Endothelial cell of umbilical vein (primary cell): ENCODE measurements at regions not wholly inside any gene's neighbourhood (a gene's known extent, or its start where the extent isn't known, plus 50 kb on each side); places are given as distances from the start of the nearest gene placed in this dataset.
A peak's percentile ranks its signal among the peaks of the same experiment; 100 is the strongest.

Experiments used
- BruUV-seq: library from RNA; stranded (reverse); fragments of 400-500 nt; replicated peaks from 2 replicates; lab custom pipeline; 2021; lab: Mats Ljungman, UMichigan
- CTCF ChIA-PET: fragments of 300-600, 350-600 bp; sonication (Branson Sonifier 250); formaldehyde crosslinking; loops from one replicate; lab custom pipeline; 2021; ENCODE audit warnings: antibody characterized with exemption, inconsistent platforms; lab: Charles Lee
- POLR2A ChIA-PET: fragments of 300-600, 350-600 bp; sonication (Branson Sonifier 250); formaldehyde crosslinking; loops from one replicate; lab custom pipeline; 2021; ENCODE audit warnings: antibody characterized with exemption, inconsistent platforms; lab: Charles Lee
- DNase-seq: peaks from one replicate; pipeline ENCODE4 v3.0.0-alpha.2; 2011; ENCODE audit warnings: low read depth, low spot score
- FAIRE-seq: peaks from 2 replicates; lab custom pipeline; 2011; peaks lifted over from hg19 to GRCh38; lab: Jason Lieb, UNC
- H2AFZ ChIP-seq: 2 replicates; pipeline ENCODE4 v1.6.0; 2012; ENCODE audit warnings: low read depth, low read length, control low read depth, inconsistent platforms
- H3K27ac ChIP-seq: 2 replicates; pipeline ENCODE4 v1.5.1; 2011; ENCODE audit warnings: low read depth, mild to moderate bottlenecking, control low read depth, low read length, moderate library complexity; ENCODE audit not compliant: insufficient read depth
- H3K27me3 ChIP-seq, 2 experiments: 2 replicates each; pipeline versions ENCODE4 v1.6.0 to v1.6.1; 2011; ENCODE audit warnings: low read length in 2 of 2, mixed read lengths in 1 of 2; ENCODE audit not compliant: control insufficient read depth in 2 of 2, insufficient read depth in 2 of 2
- H3K36me3 ChIP-seq, 2 experiments: 2 replicates in 1 of 2; 3 replicates in 1 of 2; pipeline ENCODE4 v1.5.1; 2011; ENCODE audit warnings: low read length in 2 of 2, mild to moderate bottlenecking in 1 of 2, moderate library complexity in 1 of 2; ENCODE audit not compliant: control insufficient read depth in 2 of 2, insufficient read depth in 2 of 2; ENCODE audit errors: extremely low read depth in 1 of 2
- H3K4me1 ChIP-seq: 3 replicates; pipeline ENCODE4 v1.5.1; 2011; ENCODE audit warnings: mild to moderate bottlenecking, low read length; ENCODE audit not compliant: control insufficient read depth, insufficient read depth; ENCODE audit errors: extremely low read depth
- H3K4me2 ChIP-seq: 2 replicates; pipeline ENCODE4 v1.6.1; 2011; ENCODE audit warnings: low read length, control low read depth, mixed read lengths; ENCODE audit not compliant: insufficient read depth
- H3K4me3 ChIP-seq, 3 experiments: fragments of 200-600 bp in 1 of 3; sonication (generic), shearing (Covaris generic) in 1 of 3; replicated peaks in 1 of 3; 2 replicates each; pipeline ENCODE4 v1.5.1; 2011 to 2016; ENCODE audit warnings: control low read depth in 3 of 3, low read length in 3 of 3, mild to moderate bottlenecking in 2 of 3, inconsistent platforms in 1 of 3, low read depth in 1 of 3, moderate library complexity in 1 of 3; ENCODE audit not compliant: insufficient read depth in 1 of 3
- H3K79me2 ChIP-seq: 2 replicates; pipeline ENCODE4 v1.6.0; 2012; ENCODE audit warnings: low read length, inconsistent platforms; ENCODE audit not compliant: control insufficient read depth, insufficient read depth
- H3K9ac ChIP-seq: replicated peaks from 2 replicates; pipeline ENCODE3; 2011; ENCODE audit warnings: low read length, control low read depth; ENCODE audit not compliant: insufficient read depth; ENCODE audit errors: extremely low read depth
- H3K9me1 ChIP-seq: replicated peaks from 3 replicates; pipeline ENCODE4 v1.6.0; 2011; ENCODE audit warnings: mild to moderate bottlenecking, low read length; ENCODE audit not compliant: control insufficient read depth, insufficient read depth; ENCODE audit errors: extremely low read depth
- H3K9me3 ChIP-seq: replicated peaks from 2 replicates; pipeline ENCODE4 v1.5.1; 2012; ENCODE audit warnings: low read length, inconsistent platforms; ENCODE audit not compliant: control insufficient read depth, insufficient read depth
- H4K20me1 ChIP-seq: replicated peaks from 2 replicates; pipeline ENCODE3; 2011; ENCODE audit warnings: mild to moderate bottlenecking, low read length; ENCODE audit not compliant: control insufficient read depth, insufficient read depth; ENCODE audit errors: extremely low read depth
- FOS ChIP-seq: IDR thresholded peaks from 2 replicates; pipeline ENCODE4 v1.6.1; 2011; ENCODE audit warnings: mild to moderate bottlenecking, low read length, moderate library complexity, borderline replicate concordance; ENCODE audit not compliant: insufficient read depth
- GATA2 ChIP-seq: IDR thresholded peaks from 2 replicates; pipeline ENCODE4 v1.7.0; 2011; ENCODE audit warnings: low read depth, mild to moderate bottlenecking, moderate library complexity, mixed read lengths, low read length; ENCODE audit not compliant: insufficient read length, insufficient read depth
- JUN ChIP-seq: IDR thresholded peaks from 2 replicates; pipeline ENCODE4 v1.6.1; 2011; ENCODE audit warnings: borderline replicate concordance, low read depth; ENCODE audit not compliant: insufficient read length, insufficient read depth
- MYC ChIP-seq: IDR thresholded peaks from one replicate; pipeline ENCODE4 v1.6.1; 2011; ENCODE audit warnings: mild to moderate bottlenecking, low read depth, low read length
- POLR2AphosphoS5 ChIP-seq: IDR thresholded peaks from 2 replicates; pipeline ENCODE4 v1.6.1; 2012; ENCODE audit warnings: low read depth, mild to moderate bottlenecking, control low read depth, low read length, moderate library complexity; ENCODE audit not compliant: insufficient read depth
- dilution Hi-C: fragments of 300-500 bp; cut with MboI; formaldehyde crosslinking; loops from one replicate; pipeline ENCODE4 v1.15.0; 2019; ENCODE audit warnings: low sequenced_read_pairs; ENCODE audit not compliant: extremely low pct_ligation_motif_present
- intact Hi-C: fragments of 100-400 bp; cut with micrococcal nuclease; formaldehyde crosslinking; loops from one replicate; pipeline ENCODE4 v1.10.0; 2022
- TF ChIP-seq, protein P1 (sequence below), 2 donors: IDR thresholded peaks; 1 replicate in 1 of 2; 2 replicates in 1 of 2; pipeline ENCODE4 v1.5.1; 2011; ENCODE audit warnings: low read length in 2 of 2, mild to moderate bottlenecking in 2 of 2, moderate library complexity in 2 of 2, control low read depth in 1 of 2, inconsistent platforms in 1 of 2, low read depth in 1 of 2; ENCODE audit not compliant: insufficient read depth in 1 of 2; ENCODE audit errors: extremely low read depth in 1 of 2
- TF ChIP-seq, protein P2 (sequence below): IDR thresholded peaks from 2 replicates; pipeline ENCODE4 v1.6.1; 2011; ENCODE audit not compliant: insufficient read depth, insufficient read length

DNA sequence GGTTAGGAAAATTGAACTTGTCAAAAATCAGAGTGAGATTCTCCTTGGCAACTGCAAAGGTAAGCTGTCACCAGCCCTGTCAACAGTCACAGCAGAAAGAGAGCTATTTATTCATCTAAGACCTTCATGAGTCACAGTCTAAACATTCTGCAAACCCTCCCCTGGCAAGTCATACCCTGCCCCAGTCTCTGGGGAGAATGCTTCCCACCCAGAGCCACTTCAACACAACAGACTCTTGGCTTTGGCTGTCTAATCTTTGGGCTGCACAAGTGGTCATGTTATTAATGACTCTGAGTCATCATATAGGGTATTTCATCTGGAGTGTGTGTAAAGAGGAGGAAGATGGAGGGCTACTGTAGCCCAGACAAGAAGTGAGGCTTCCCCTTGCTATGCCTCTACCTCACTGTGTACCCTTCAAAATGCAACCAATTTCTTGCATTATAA, 153.4 kb downstream of the CCDC34 start:
- DNase-seq (peak; percentile 64), FAIRE-seq (no peak)
- H2AFZ ChIP-seq: no peak overlapping the region
- H3K4me3 ChIP-seq: no peak overlapping the region
- TF ChIP-seq, protein P1, sequence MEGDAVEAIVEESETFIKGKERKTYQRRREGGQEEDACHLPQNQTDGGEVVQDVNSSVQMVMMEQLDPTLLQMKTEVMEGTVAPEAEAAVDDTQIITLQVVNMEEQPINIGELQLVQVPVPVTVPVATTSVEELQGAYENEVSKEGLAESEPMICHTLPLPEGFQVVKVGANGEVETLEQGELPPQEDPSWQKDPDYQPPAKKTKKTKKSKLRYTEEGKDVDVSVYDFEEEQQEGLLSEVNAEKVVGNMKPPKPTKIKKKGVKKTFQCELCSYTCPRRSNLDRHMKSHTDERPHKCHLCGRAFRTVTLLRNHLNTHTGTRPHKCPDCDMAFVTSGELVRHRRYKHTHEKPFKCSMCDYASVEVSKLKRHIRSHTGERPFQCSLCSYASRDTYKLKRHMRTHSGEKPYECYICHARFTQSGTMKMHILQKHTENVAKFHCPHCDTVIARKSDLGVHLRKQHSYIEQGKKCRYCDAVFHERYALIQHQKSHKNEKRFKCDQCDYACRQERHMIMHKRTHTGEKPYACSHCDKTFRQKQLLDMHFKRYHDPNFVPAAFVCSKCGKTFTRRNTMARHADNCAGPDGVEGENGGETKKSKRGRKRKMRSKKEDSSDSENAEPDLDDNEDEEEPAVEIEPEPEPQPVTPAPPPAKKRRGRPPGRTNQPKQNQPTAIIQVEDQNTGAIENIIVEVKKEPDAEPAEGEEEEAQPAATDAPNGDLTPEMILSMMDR (IDR thresholded peaks at IDR 0.05; ENCODE audit: extremely low read depth in 1 of 2, insufficient read depth in 1 of 2, low read depth in 1 of 2, low read length in 2 of 2): no peak
- TF ChIP-seq FOS (peak; percentile 88), POLR2AphosphoS5 (no peak), GATA2 (peak; percentile 37), JUN (no peak), MYC (no peak)
- TF ChIP-seq, protein P2, sequence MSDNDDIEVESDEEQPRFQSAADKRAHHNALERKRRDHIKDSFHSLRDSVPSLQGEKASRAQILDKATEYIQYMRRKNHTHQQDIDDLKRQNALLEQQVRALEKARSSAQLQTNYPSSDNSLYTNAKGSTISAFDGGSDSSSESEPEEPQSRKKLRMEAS: no peak
- H3K9me1 ChIP-seq: no peaks in the 10 kb centered on the region
- H3K27me3 ChIP-seq: peaks cover 68 to 71% of the 10 kb centered on the region in 2 experiments
- intact Hi-C loops (no loop called here), dilution Hi-C loops (no loop called here)
- no peak overlapping the region for H3K9ac ChIP-seq
- H3K4me2 ChIP-seq: no peak overlapping the region
- no peaks in the 10 kb centered on the region for H4K20me1 ChIP-seq
- H3K79me2 ChIP-seq: no peaks in the 10 kb centered on the region
- H3K9me3 ChIP-seq: no peaks in the 10 kb centered on the region
- CTCF ChIA-PET: interaction anchor here (0.6 to 13.5 kb wide), 6 partner anchors 9 to 277 kb away, joined by 3 to 183 read pairs (median 6); partner anchors contain the start of gene LGR4
- BruUV-seq: no TSS peak
- H3K36me3 ChIP-seq: no peaks in the 10 kb centered on the region
- peaks cover 12% of the 10 kb centered on the region for H3K4me1 ChIP-seq
- POLR2A ChIA-PET: no interaction called here
- H3K27ac ChIP-seq: no peak overlapping the region
